Mucosa of descending colon (tissue), 3 donors: ENCODE measurements at regions not wholly inside any gene's neighbourhood (a gene's known extent, or its start where the extent isn't known, plus 50 kb on each side); places are given as distances from the start of the nearest gene placed in this dataset.

ENCODE experiments used
- ATAC-seq: fragments of 200-7000 bp; cut with Tn5 transposase; one replicate; pipeline ENCODE4 v1.9.1; 2020; ENCODE audit warnings: mild to moderate bottlenecking, moderate library complexity
- DNase-seq, 3 donors: peaks; one replicate each; pipeline ENCODE4 v3.0.0-alpha.2; 2020
- H3K36me3 ChIP-seq: fragments of 200-600 bp; one replicate; pipeline ENCODE4 v1.8.0; 2021; ENCODE audit warnings: low read depth, mild to moderate bottlenecking
- H3K4me1 ChIP-seq: fragments of 200-600 bp; one replicate; pipeline ENCODE4 v1.8.0; 2021; ENCODE audit warnings: low read depth, mild to moderate bottlenecking
- H3K4me3 ChIP-seq: fragments of 200-600 bp; one replicate; pipeline ENCODE4 v1.8.0; 2021; ENCODE audit warnings: mild to moderate bottlenecking
- H3K9me3 ChIP-seq: fragments of 200-600 bp; one replicate; pipeline ENCODE4 v1.8.0; 2021; ENCODE audit warnings: mild to moderate bottlenecking
- intact Hi-C, 2 donors: fragments of 100-400 bp; cut with DNase I in 1 of 2; cut with micrococcal nuclease in 1 of 2; formaldehyde crosslinking; loops; one replicate each; pipeline versions ENCODE4 v1.11.0 to v1.11.1; 2022; cut with DNase I, micrococcal nuclease
- TF ChIP-seq, protein P1 (sequence below): fragments of 200-600 bp; IDR thresholded peaks from one replicate; pipeline ENCODE4 v1.8.0; 2022; ENCODE audit warnings: antibody characterized with exemption, mild to moderate bottlenecking
- donor health status: DM: no; HTN: no; CAD: no; lungs with moderate emphysema.
- donor health status: DM: no; HTN: no; CAD: no.
- donor health status: DM: no; HTN: yes; CAD: no.

DNA sequence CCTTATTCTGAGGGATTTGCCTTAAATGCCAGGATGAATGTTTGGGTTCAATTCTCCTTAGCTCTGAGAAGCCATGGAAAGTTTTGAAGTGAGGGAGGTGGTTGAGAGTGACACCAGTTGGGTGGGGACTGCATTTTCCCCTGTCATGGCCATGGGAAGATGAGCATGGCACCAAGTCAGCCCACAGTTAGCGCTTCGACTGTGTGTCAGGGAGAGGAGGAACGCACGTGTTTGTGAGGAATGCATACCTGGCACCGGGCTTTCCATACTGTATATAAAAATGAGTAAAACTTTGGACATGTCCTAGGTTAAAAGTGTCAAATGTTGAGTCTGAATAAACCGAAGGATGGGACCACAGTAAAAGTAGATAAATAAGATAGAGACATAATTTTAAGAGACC lies 187.5 kb upstream of the KL start:
- Histone ChIP-seq H3K36me3 (no peaks in the 10 kb centered on the region), H3K4me1 (no peaks in the 10 kb centered on the region), H3K4me3 (no peak overlapping the region), H3K9me3 (no peaks in the 10 kb centered on the region)
- intact Hi-C loops = no loop called here
- ATAC-seq = no peak
- TF ChIP-seq, protein P1, sequence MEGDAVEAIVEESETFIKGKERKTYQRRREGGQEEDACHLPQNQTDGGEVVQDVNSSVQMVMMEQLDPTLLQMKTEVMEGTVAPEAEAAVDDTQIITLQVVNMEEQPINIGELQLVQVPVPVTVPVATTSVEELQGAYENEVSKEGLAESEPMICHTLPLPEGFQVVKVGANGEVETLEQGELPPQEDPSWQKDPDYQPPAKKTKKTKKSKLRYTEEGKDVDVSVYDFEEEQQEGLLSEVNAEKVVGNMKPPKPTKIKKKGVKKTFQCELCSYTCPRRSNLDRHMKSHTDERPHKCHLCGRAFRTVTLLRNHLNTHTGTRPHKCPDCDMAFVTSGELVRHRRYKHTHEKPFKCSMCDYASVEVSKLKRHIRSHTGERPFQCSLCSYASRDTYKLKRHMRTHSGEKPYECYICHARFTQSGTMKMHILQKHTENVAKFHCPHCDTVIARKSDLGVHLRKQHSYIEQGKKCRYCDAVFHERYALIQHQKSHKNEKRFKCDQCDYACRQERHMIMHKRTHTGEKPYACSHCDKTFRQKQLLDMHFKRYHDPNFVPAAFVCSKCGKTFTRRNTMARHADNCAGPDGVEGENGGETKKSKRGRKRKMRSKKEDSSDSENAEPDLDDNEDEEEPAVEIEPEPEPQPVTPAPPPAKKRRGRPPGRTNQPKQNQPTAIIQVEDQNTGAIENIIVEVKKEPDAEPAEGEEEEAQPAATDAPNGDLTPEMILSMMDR = no peak
- no peak for DNase-seq

DNA sequence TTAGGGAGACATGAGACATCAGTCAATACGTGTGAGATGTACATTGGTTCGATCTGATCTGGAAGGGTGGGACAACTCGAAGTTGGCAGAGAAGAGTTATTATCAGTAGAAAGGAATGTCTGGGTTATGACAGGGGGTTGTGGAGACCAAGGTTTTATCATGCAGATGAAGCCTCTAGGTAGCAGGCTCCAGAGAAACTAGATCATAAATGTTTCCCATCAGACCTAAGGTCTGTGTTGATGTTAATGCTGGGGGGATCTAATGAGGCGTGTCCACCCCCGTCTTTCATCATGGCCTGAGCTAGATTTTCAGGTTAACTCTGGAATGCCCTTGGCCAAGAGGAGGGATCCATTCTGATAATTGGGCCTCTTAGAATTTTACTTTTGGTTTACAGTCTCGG lies 187.0 kb upstream of the KL start:
- no peaks in the 10 kb centered on the region for H3K4me1 ChIP-seq
- no peak overlapping the region for H3K4me3 ChIP-seq
- H3K36me3 ChIP-seq = no peaks in the 10 kb centered on the region
- TF ChIP-seq, protein P1 = no peak
- intact Hi-C loops = no loop called here
- no peak for ATAC-seq
- no peak for DNase-seq
- H3K9me3 ChIP-seq = no peaks in the 10 kb centered on the region

DNA sequence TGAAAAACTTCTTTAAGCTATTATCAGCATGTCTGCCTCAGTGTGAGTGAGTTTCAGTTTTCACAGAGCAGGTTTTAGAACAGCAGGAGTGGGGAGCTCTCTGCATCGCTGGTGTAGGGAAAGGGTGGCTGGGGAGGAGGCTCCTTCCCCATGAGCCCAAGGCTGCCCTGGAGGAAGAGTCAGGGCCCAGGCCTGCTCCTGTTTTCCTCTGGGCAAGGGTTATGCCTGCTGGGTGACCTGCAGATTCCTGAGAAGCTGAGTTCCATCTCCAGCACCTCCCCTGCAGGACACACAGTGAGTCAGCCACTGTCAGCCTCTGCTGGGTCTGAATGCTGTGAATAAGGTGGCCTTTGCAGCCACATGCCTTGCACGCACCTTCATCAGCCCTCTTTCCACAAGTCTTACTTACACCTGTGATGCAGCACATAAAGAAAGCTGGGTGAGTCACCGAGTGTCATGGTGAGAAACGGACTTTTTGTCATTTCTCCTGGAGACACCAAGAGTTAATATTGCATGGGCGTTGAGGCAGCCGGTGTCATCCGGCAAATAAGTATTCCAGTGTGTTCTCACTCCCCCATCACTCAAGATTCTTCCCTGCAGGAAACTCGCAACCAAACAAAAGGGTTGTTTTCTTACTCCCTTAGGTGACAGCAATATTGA lies 186.4 kb upstream of the KL start:
- peaks cover 3% of the 10 kb centered on the region for H3K9me3 ChIP-seq
- no peak overlapping the region for H3K4me3 ChIP-seq
- TF ChIP-seq, protein P1 = no peak
- no peaks in the 10 kb centered on the region for H3K36me3 ChIP-seq
- no peaks in the 10 kb centered on the region for H3K4me1 ChIP-seq
- intact Hi-C loops = no loop called here
- DNase-seq (no peak), ATAC-seq (no peak)

DNA sequence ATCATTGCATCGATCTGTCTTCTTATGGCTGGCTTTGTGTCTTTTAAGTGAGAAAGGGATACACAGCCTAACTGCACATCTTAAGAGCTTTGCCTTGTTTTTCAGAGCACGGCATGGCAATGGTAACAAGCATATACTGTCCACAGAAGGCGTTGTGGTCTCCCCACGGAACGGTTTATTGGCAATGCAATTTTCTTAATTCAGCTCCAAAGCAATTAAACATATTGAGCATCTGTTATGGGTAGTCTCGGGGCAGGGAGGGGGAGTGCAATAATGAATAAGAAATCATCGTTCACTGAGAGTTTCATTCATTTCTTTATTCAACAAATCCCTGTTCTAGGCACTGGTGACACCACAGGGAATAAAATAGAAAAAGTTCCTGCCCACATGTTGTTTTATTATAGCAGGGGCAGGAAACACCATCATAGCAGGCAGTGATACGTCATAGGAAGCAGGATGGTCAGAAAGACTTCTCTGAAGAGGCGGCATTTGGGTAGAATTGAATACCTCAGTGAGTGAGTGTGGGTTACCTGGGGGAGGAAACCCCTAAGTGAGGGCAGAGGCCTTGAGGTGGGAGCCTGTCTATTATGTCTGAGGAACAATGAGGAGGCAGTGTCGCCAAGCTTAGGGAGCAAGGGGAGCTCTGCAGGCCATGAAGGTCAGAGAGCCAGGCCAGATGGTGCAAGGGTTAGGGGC lies 185.7 kb upstream of the KL start:
- Histone ChIP-seq H3K4me3 (no peak overlapping the region), H3K4me1 (no peaks in the 10 kb centered on the region), H3K9me3 (peaks cover 4% of the 10 kb centered on the region), H3K36me3 (no peaks in the 10 kb centered on the region)
- TF ChIP-seq, protein P1 = no peak
- DNase-seq = no peak
- intact Hi-C loops = no loop called here
- ATAC-seq = no peak

DNA sequence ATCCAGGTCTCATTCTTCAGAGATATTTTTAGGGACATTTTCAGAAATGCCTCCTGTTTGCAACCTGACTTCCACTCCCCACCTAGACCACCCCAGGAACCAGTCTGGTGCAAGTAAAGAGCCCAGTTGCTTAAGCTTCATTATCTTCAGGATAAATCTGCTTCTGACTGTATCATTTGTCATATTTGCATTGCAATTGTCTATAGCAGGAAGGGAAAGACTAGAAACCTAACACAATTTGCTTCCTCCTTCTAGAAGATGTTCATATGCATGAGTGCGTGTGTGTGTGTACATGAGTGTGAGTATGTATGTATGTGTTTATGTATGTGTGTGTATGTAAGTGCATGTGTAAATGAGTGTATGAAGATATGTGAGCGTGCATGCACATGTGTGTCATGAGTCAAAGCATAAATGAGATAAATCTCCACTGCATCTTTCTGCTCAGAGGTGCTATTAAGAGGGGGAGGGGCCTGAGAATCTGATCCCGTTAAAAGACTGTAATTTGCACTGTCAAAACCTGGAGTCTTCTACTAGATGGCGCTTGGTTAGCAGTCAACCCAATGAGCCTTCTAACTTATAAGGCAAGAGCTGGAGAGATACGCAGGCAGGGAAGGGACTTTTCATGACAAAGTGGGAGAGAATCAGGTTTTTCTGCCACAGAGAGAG lies 178.8 kb upstream of the KL start:
- intact Hi-C loops = no loop called here

More for the DNA sequence above, 178.8 kb upstream of the KL start:
- H3K4me1 ChIP-seq = no peaks in the 10 kb centered on the region
- ATAC-seq (no peak), DNase-seq (no peak)
- peaks cover 4% of the 10 kb centered on the region for H3K9me3 ChIP-seq
- no peak overlapping the region for H3K4me3 ChIP-seq
- no peaks in the 10 kb centered on the region for H3K36me3 ChIP-seq
- TF ChIP-seq, protein P1 = no peak
